ENCODE measurements at regions not wholly inside any gene's neighbourhood (a gene's known extent, or its start where the extent isn't known, plus 50 kb on each side); places are given as distances from the start of the nearest gene placed in this dataset.

DNA sequence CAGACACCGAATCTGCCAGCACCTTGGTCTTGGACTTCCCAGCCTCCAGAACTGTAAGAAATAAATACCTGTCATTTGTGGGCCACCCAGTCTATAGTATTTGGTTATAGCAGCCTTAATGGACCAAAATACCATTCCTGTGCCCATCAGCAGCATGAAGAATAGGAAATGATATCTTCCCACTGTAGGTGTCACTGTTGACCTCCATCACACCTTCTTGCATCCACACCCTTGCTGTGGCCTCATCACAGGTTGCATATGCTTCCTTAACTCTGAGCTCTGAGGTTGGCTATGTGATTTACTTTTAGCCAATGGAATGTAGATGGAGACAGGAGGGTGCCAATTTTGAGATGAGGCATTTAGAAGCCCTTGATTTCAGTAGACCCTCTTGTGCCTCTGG lies 242.0 kb upstream of the TSHZ3 start:
- DNase-seq (ENCODE audit: low read depth), result no peak
- no peaks in the 10 kb centered on the region for H3K36me3 ChIP-seq (ENCODE audit: control insufficient read depth, insufficient read depth, low read length)
- TF ChIP-seq, protein P1, sequence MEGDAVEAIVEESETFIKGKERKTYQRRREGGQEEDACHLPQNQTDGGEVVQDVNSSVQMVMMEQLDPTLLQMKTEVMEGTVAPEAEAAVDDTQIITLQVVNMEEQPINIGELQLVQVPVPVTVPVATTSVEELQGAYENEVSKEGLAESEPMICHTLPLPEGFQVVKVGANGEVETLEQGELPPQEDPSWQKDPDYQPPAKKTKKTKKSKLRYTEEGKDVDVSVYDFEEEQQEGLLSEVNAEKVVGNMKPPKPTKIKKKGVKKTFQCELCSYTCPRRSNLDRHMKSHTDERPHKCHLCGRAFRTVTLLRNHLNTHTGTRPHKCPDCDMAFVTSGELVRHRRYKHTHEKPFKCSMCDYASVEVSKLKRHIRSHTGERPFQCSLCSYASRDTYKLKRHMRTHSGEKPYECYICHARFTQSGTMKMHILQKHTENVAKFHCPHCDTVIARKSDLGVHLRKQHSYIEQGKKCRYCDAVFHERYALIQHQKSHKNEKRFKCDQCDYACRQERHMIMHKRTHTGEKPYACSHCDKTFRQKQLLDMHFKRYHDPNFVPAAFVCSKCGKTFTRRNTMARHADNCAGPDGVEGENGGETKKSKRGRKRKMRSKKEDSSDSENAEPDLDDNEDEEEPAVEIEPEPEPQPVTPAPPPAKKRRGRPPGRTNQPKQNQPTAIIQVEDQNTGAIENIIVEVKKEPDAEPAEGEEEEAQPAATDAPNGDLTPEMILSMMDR (IDR thresholded peaks at IDR 0.05; ENCODE audit: insufficient read depth, low read depth, low read length), result no peak
- H3K4me3 ChIP-seq (ENCODE audit: low read depth, low read length), result no peak overlapping the region
- CTCF ChIA-PET, result no interaction called here
- POLR2A ChIA-PET, result no interaction called here
- no peaks in the 10 kb centered on the region for H3K27me3 ChIP-seq (ENCODE audit: control insufficient read depth, insufficient read depth, low read length)

DNA sequence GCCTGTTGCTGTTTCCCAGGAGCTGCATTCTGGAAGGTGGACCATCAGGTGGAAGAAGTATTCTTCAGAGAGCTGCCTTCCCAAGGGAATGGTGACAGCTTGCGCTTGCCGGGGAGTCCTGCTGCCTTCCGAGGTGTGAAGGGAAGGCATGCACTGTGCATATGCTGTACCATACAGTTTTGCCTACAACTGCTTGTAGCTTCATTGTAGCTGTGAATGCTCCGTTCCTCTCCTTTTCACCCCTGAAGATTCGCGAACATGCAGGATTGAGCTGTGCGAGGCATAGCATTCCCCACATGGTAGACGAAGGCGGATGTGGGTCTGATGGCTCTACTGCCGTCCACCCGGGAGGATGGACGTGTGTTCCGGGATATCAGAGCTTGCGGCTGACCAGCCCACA lies 243.2 kb upstream of the TSHZ3 start:
- no peaks in the 10 kb centered on the region for H3K27me3 ChIP-seq (ENCODE audit: control insufficient read depth, insufficient read depth, low read length)
- no peaks in the 10 kb centered on the region for H3K36me3 ChIP-seq (ENCODE audit: control insufficient read depth, insufficient read depth, low read length)
- ChIA-PET CTCF (no interaction called here), POLR2A (no interaction called here)
- DNase-seq (ENCODE audit: low read depth), result no peak
- no peak overlapping the region for H3K4me3 ChIP-seq (ENCODE audit: low read depth, low read length)
- TF ChIP-seq, protein P1 (IDR thresholded peaks at IDR 0.05; ENCODE audit: insufficient read depth, low read depth, low read length), result no peak

DNA sequence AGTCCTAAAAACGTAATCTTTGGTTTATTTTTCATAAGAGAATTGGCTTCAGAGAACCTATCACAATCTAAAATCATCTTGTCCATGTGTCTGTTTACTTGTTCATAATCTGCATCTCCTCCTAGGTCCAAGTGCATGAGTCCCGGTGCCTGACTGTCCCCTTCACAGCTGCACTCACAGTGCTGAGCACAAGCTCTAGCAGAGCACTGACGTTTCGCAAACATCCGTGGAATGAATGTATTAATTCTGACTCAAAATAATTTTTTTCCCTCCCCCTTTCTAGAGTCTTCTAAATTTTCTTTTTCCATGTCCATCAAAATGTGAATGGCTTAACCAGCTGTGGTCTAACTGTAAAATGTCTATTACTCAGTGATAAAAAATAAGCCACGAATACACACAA lies 245.5 kb upstream of the TSHZ3 start:
- no peaks in the 10 kb centered on the region for H3K27me3 ChIP-seq (ENCODE audit: control insufficient read depth, insufficient read depth, low read length)
- TF ChIP-seq, protein P1 (IDR thresholded peaks at IDR 0.05; ENCODE audit: insufficient read depth, low read depth, low read length), result no peak
- H3K4me3 ChIP-seq (ENCODE audit: low read depth, low read length), result no peak overlapping the region
- CTCF ChIA-PET, result no interaction called here
- no peak for DNase-seq (ENCODE audit: low read depth)
- no peaks in the 10 kb centered on the region for H3K36me3 ChIP-seq (ENCODE audit: control insufficient read depth, insufficient read depth, low read length)
- POLR2A ChIA-PET, result no interaction called here

DNA sequence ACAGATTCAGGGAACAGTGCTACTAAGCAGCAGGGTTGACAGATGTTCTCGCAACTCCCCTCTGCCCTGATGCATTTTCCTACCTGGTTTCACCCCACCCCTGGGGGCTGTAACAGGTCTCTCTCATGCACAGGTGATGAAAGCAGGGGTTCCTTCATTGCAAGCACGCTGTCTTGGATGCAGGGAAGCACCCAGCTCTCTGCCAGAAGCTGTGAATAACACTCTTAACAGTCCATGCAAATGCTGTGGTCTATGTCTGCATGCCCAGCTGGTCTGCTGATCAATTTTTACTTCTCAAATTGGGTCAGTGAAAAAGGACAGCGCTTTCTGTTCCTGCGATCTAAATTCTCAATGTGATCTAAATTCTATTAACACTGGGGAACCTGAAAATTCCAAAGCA lies 246.3 kb upstream of the TSHZ3 start:
- Histone ChIP-seq H3K36me3 (ENCODE audit: control insufficient read depth, insufficient read depth, low read length) (no peaks in the 10 kb centered on the region), H3K4me3 (ENCODE audit: low read depth, low read length) (no peak overlapping the region), H3K27me3 (ENCODE audit: control insufficient read depth, insufficient read depth, low read length) (no peaks in the 10 kb centered on the region)
- no peak for DNase-seq (ENCODE audit: low read depth)
- TF ChIP-seq, protein P1 (IDR thresholded peaks at IDR 0.05; ENCODE audit: insufficient read depth, low read depth, low read length), result no peak
- ChIA-PET POLR2A (no interaction called here), CTCF (no interaction called here)

DNA sequence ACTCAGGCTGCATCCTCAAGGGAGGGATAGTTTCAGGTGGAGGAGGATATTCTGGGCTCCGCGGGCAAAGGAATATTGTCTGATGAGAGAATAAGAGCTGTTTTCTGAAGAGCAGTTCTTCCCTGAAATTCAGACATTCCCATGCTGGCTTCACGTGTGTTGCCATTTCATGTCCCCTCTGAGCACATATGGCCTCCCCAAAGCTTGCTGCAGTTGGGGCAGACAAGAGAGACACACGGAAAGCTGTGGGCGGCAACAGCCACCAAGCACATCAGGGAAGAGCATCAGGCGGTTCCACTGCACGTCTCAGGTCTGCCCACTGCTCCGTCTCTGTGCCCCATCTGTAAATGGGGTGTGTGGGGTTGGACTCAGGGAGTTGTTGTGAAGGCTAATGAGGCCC lies 247.5 kb upstream of the TSHZ3 start:
- CTCF ChIA-PET, result no interaction called here
- TF ChIP-seq, protein P1 (IDR thresholded peaks at IDR 0.05; ENCODE audit: insufficient read depth, low read depth, low read length), result no peak
- no peaks in the 10 kb centered on the region for H3K27me3 ChIP-seq (ENCODE audit: control insufficient read depth, insufficient read depth, low read length)
- no peak for DNase-seq (ENCODE audit: low read depth)
- no peaks in the 10 kb centered on the region for H3K36me3 ChIP-seq (ENCODE audit: control insufficient read depth, insufficient read depth, low read length)
- no peak overlapping the region for H3K4me3 ChIP-seq (ENCODE audit: low read depth, low read length)
- POLR2A ChIA-PET, result no interaction called here

All from BJ (cell line).